Activated naive CD4-positive, alpha-beta T cell treated with anti-CD3 and anti-CD28 coated beads, Interleukin-2, amount 50 U/mL, for 72 hours (primary cell): ENCODE measurements at regions not wholly inside any gene's neighbourhood (a gene's known extent, or its start where the extent isn't known, plus 50 kb on each side); places are given as distances from the start of the nearest gene placed in this dataset.
"Not testable (repeated sequence)": the region's sequence is repeated elsewhere in the genome, so short reads cannot be mapped to it uniquely, and the experiment has no call there.

Experiments used
- ATAC-seq, 2 donors: fragments of 150-1000 bp; cut with Tn5 transposase; 2 replicates each; pipeline ENCODE4 v1.10.0; 2021; ENCODE audit warnings: mild to moderate bottlenecking in 2 of 2, moderate library complexity in 2 of 2
- DNase-seq, 2 donors: peaks; one replicate each; pipeline ENCODE4 v3.0.0; 2021 to 2022; ENCODE audit warnings: low spot score in 2 of 2
- H3K27ac Mint-ChIP-seq, 2 donors: one replicate each; pipeline ENCODE4 v1.8.0; 2022; ENCODE audit warnings: mild to moderate bottlenecking in 2 of 2, mixed read lengths in 2 of 2
- H3K36me3 Mint-ChIP-seq, 2 donors: one replicate each; pipeline ENCODE4 v1.8.0; 2022; ENCODE audit warnings: mixed read lengths in 2 of 2
- H3K9me3 Mint-ChIP-seq, 2 donors: one replicate each; pipeline ENCODE4 v1.8.0; 2022; ENCODE audit warnings: mixed read lengths in 2 of 2

GRCh38 chr2:16227811-16228462 is 287.6 kb downstream of the MYCN start:
- no peak overlapping the region for H3K27ac Mint-ChIP-seq
- H3K36me3 Mint-ChIP-seq, result no peaks in the 10 kb centered on the region
- no peak for ATAC-seq
- H3K9me3 Mint-ChIP-seq, result no peaks in the 10 kb centered on the region
- DNase-seq, result no peak

- no peaks in the 10 kb centered on the region for H3K36me3 Mint-ChIP-seq
- DNase-seq (no peak), ATAC-seq (no peak)
- peaks cover 0 to 3% of the 10 kb centered on the region in 2 donors for H3K9me3 Mint-ChIP-seq
- no peak overlapping the region for H3K27ac Mint-ChIP-seq
Measured at GRCh38 chr2:16226943-16227664, 286.8 kb downstream of the MYCN start.

GRCh38 chr2:16226381-16226780 is 286.0 kb downstream of the MYCN start:
- DNase-seq, result no peak
- Mint-ChIP-seq H3K9me3 (peaks cover 6 to 8% of the 10 kb centered on the region in 2 donors), H3K36me3 (peaks cover 0 to 3% of the 10 kb centered on the region in 2 donors), H3K27ac (no peak overlapping the region)
- no peak for ATAC-seq

- Mint-ChIP-seq H3K27ac (no peak overlapping the region), H3K9me3 (peaks cover 7 to 8% of the 10 kb centered on the region in 2 donors), H3K36me3 (peaks cover 0 to 4% of the 10 kb centered on the region in 2 donors)
- DNase-seq, result no peak
- ATAC-seq, result no peak
Measured at GRCh38 chr2:16225545-16225944, 285.2 kb downstream of the MYCN start.

- ATAC-seq (no peak), DNase-seq (no peak)
- Mint-ChIP-seq H3K9me3 (peaks cover 7 to 8% of the 10 kb centered on the region in 2 donors), H3K36me3 (peaks cover 0 to 4% of the 10 kb centered on the region in 2 donors), H3K27ac (no peak overlapping the region)
Measured at GRCh38 chr2:16225071-16225470, 284.7 kb downstream of the MYCN start.

GRCh38 chr2:16224298-16225045 is 284.1 kb downstream of the MYCN start:
- no peak for ATAC-seq
- H3K9me3 Mint-ChIP-seq, result peaks cover 7 to 8% of the 10 kb centered on the region in 2 donors
- no peak overlapping the region for H3K27ac Mint-ChIP-seq
- no peak for DNase-seq
- H3K36me3 Mint-ChIP-seq, result peaks cover 0 to 4% of the 10 kb centered on the region in 2 donors

- ATAC-seq, result no peak
- Mint-ChIP-seq H3K27ac (no peak overlapping the region), H3K36me3 (peaks cover 0 to 4% of the 10 kb centered on the region in 2 donors)
Measured at GRCh38 chr2:16223841-16224177, 283.5 kb downstream of the MYCN start.

GRCh38 chr2:16223161-16223840 is 283.0 kb downstream of the MYCN start:
- no peak for ATAC-seq
- H3K9me3 Mint-ChIP-seq, result peaks cover 7 to 8% of the 10 kb centered on the region in 2 donors
- no peak for DNase-seq
- no peak overlapping the region for H3K27ac Mint-ChIP-seq
- H3K36me3 Mint-ChIP-seq, result peaks cover 0 to 4% of the 10 kb centered on the region in 2 donors

More at GRCh38 chr2:16223841-16224177, 283.5 kb downstream of the MYCN start:
- peaks cover 7 to 8% of the 10 kb centered on the region in 2 donors for H3K9me3 Mint-ChIP-seq
- DNase-seq, result no peak

GRCh38 chr2:16222326-16222725 is 282.0 kb downstream of the MYCN start:
- DNase-seq (no peak), ATAC-seq (no peak)
- Mint-ChIP-seq H3K9me3 (peaks cover 7 to 8% of the 10 kb centered on the region in 2 donors), H3K36me3 (peaks cover 0 to 4% of the 10 kb centered on the region in 2 donors), H3K27ac (no peak overlapping the region)

GRCh38 chr2:16221461-16222010 is 281.2 kb downstream of the MYCN start:
- ATAC-seq, result no peak
- H3K36me3 Mint-ChIP-seq, result peaks cover 0 to 4% of the 10 kb centered on the region in 2 donors
- no peak for DNase-seq
- peaks cover 7 to 8% of the 10 kb centered on the region in 2 donors for H3K9me3 Mint-ChIP-seq
- no peak overlapping the region for H3K27ac Mint-ChIP-seq

GRCh38 chr2:16219292-16219975 is 279.1 kb downstream of the MYCN start:
- DNase-seq (no peak), ATAC-seq (no peak)
- Mint-ChIP-seq H3K27ac (no peak overlapping the region), H3K9me3 (peaks cover 7 to 8% of the 10 kb centered on the region in 2 donors), H3K36me3 (peaks cover 0 to 4% of the 10 kb centered on the region in 2 donors)

- DNase-seq (no peak), ATAC-seq (no peak)
- Mint-ChIP-seq H3K9me3 (peaks cover 7 to 8% of the 10 kb centered on the region in 2 donors), H3K27ac (no peak overlapping the region), H3K36me3 (peaks cover 0 to 4% of the 10 kb centered on the region in 2 donors)
Measured at GRCh38 chr2:16218625-16219024, 278.3 kb downstream of the MYCN start.

- ATAC-seq (no peak), DNase-seq (no peak)
- Mint-ChIP-seq H3K9me3 (peaks cover 7 to 8% of the 10 kb centered on the region in 2 donors), H3K27ac (no peak overlapping the region), H3K36me3 (peaks cover 0 to 4% of the 10 kb centered on the region in 2 donors)
Measured at GRCh38 chr2:16218161-16218560, 277.8 kb downstream of the MYCN start.

GRCh38 chr2:16217741-16218140 is 277.4 kb downstream of the MYCN start:
- H3K27ac Mint-ChIP-seq, H3K9me3 Mint-ChIP-seq, ATAC-seq, DNase-seq, H3K36me3 Mint-ChIP-seq: not testable (repeated sequence)

GRCh38 chr2:16217291-16217690 is 276.9 kb downstream of the MYCN start:
- Mint-ChIP-seq H3K27ac (no peak overlapping the region), H3K36me3 (peaks cover 0 to 4% of the 10 kb centered on the region in 2 donors), H3K9me3 (peaks cover 7 to 8% of the 10 kb centered on the region in 2 donors)
- DNase-seq (no peak), ATAC-seq (no peak)

GRCh38 chr2:16216558-16216945 is 276.2 kb downstream of the MYCN start:
- no peak for ATAC-seq
- Mint-ChIP-seq H3K36me3 (peaks cover 0 to 3% of the 10 kb centered on the region in 2 donors), H3K9me3 (peaks cover under 1 to 3% of the 10 kb centered on the region in 2 donors), H3K27ac (no peak overlapping the region)
- DNase-seq, result no peak
